Suprapubic skin (tissue), 4 donors: ENCODE measurements at regions not wholly inside any gene's neighbourhood (a gene's known extent, or its start where the extent isn't known, plus 50 kb on each side); places are given as distances from the start of the nearest gene placed in this dataset.

Source experiments
- DNase-seq, 2 donors: peaks; one replicate each; pipeline ENCODE4 v3.0.0-alpha.2; 2019; ENCODE audit warnings: low spot score in 2 of 2
- H3K27ac ChIP-seq: fragments of 200-600 bp; sonication (generic); one replicate; pipeline ENCODE4 v1.5.1; 2019
- H3K27me3 ChIP-seq: fragments of 200-600 bp; sonication (generic); one replicate; pipeline ENCODE4 v1.5.1; 2019
- H3K36me3 ChIP-seq: fragments of 200-600 bp; sonication (generic); one replicate; pipeline ENCODE4 v1.5.1; 2019
- H3K4me1 ChIP-seq: fragments of 200-600 bp; sonication (generic); one replicate; pipeline ENCODE4 v1.5.1; 2019
- H3K4me3 ChIP-seq: fragments of 200-600 bp; sonication (generic); one replicate; pipeline ENCODE4 v1.5.1; 2019; ENCODE audit warnings: mild to moderate bottlenecking
- H3K9me3 ChIP-seq: fragments of 200-600 bp; sonication (generic); one replicate; pipeline ENCODE4 v1.5.1; 2019
- CTCF ChIP-seq, 2 donors: fragments of 200-600 bp in 1 of 2; fragments of 450-650 bp in 1 of 2; sonication (generic) in 1 of 2; IDR thresholded peaks; one replicate each; pipeline ENCODE4 v1.5.1; 2016 to 2019; ENCODE audit warnings: antibody characterized with exemption in 2 of 2, mild to moderate bottlenecking in 1 of 2, moderate library complexity in 1 of 2
- EP300 ChIP-seq: sonication (generic); formaldehyde crosslinking; IDR thresholded peaks from one replicate; pipeline ENCODE4 v1.6.1; 2017; ENCODE audit warnings: antibody characterized with exemption
- POLR2A ChIP-seq, 2 donors: fragments of 450-650 bp; IDR thresholded peaks; one replicate each; pipeline ENCODE4 v1.6.1; 2017; ENCODE audit warnings: antibody characterized with exemption in 2 of 2, mild to moderate bottlenecking in 2 of 2, moderate library complexity in 2 of 2
- POLR2AphosphoS5 ChIP-seq, 3 donors: sonication (generic); formaldehyde crosslinking; IDR thresholded peaks; one replicate each; pipeline ENCODE4 v1.6.1; 2017; ENCODE audit warnings: antibody characterized with exemption in 3 of 3
- WGBS: methylation state at CpG from one replicate; pipeline ENCODE4 v1.1.5; 2018; 5-methylcytosine and 5-hydroxymethylcytosine counted together

- Histone ChIP-seq H3K27me3 (peaks cover 3% of the 10 kb centered on the region), H3K4me3 (no peak overlapping the region), H3K4me1 (no peaks in the 10 kb centered on the region), H3K9me3 (no peaks in the 10 kb centered on the region), H3K27ac (no peak overlapping the region), H3K36me3 (no peaks in the 10 kb centered on the region)
- DNase-seq = no peak
- WGBS = 91% methylated on average over 1 of the region's 1 CpG
- TF ChIP-seq EP300 (no peak), CTCF (IDR thresholded peaks at IDR 0.05) (no peak), POLR2A (IDR thresholded peaks at IDR 0.05) (no peak), POLR2AphosphoS5 (IDR thresholded peaks at IDR 0.05) (no peak)
Measured at GRCh38 chr3:43874290-43874689, 183.6 kb downstream of the ABHD5 start.

- H3K4me1 ChIP-seq = no peaks in the 10 kb centered on the region
- 100% methylated on average over 1 of the region's 1 CpG for WGBS
- TF ChIP-seq CTCF (IDR thresholded peaks at IDR 0.05) (no peak), POLR2AphosphoS5 (IDR thresholded peaks at IDR 0.05) (no peak), EP300 (no peak), POLR2A (IDR thresholded peaks at IDR 0.05) (no peak)
- peaks cover 3% of the 10 kb centered on the region for H3K27me3 ChIP-seq
- H3K4me3 ChIP-seq = no peak overlapping the region
- no peak overlapping the region for H3K27ac ChIP-seq
- H3K9me3 ChIP-seq = no peaks in the 10 kb centered on the region
- no peak for DNase-seq
- H3K36me3 ChIP-seq = no peaks in the 10 kb centered on the region
Measured at GRCh38 chr3:43874731-43875130, 184.0 kb downstream of the ABHD5 start.

- Histone ChIP-seq H3K36me3 (no peaks in the 10 kb centered on the region), H3K9me3 (no peaks in the 10 kb centered on the region), H3K4me3 (no peak overlapping the region), H3K27me3 (peaks cover 3% of the 10 kb centered on the region), H3K27ac (no peak overlapping the region), H3K4me1 (no peaks in the 10 kb centered on the region)
- 86% methylated on average over 2 of the region's 2 CpGs for WGBS
- TF ChIP-seq CTCF (IDR thresholded peaks at IDR 0.05) = no peak
- no peak for TF ChIP-seq EP300
- no peak for TF ChIP-seq POLR2AphosphoS5 (IDR thresholded peaks at IDR 0.05)
- no peak for TF ChIP-seq POLR2A (IDR thresholded peaks at IDR 0.05)
- no peak for DNase-seq
Measured at GRCh38 chr3:43876648-43877047, 185.9 kb downstream of the ABHD5 start.

- H3K27ac ChIP-seq = no peak overlapping the region
- TF ChIP-seq POLR2AphosphoS5 (IDR thresholded peaks at IDR 0.05) = no peak
- no peak for TF ChIP-seq EP300
- TF ChIP-seq CTCF (IDR thresholded peaks at IDR 0.05) = no peak
- no peak for TF ChIP-seq POLR2A (IDR thresholded peaks at IDR 0.05)
- H3K36me3 ChIP-seq = no peaks in the 10 kb centered on the region
- 45% methylated on average over 4 of the region's 4 CpGs for WGBS
- H3K4me3 ChIP-seq = no peak overlapping the region
- no peaks in the 10 kb centered on the region for H3K9me3 ChIP-seq
- peaks cover 4% of the 10 kb centered on the region for H3K4me1 ChIP-seq
- H3K27me3 ChIP-seq = no peaks in the 10 kb centered on the region
- no peak for DNase-seq
Measured at GRCh38 chr3:43879166-43879565, 188.4 kb downstream of the ABHD5 start.

- TF ChIP-seq POLR2A (IDR thresholded peaks at IDR 0.05) = no peak
- TF ChIP-seq EP300 = no peak
- no peak for TF ChIP-seq CTCF (IDR thresholded peaks at IDR 0.05)
- no peak for TF ChIP-seq POLR2AphosphoS5 (IDR thresholded peaks at IDR 0.05)
- Histone ChIP-seq H3K36me3 (no peaks in the 10 kb centered on the region), H3K4me3 (no peak overlapping the region), H3K27ac (no peak overlapping the region), H3K9me3 (no peaks in the 10 kb centered on the region), H3K4me1 (peaks cover 4% of the 10 kb centered on the region), H3K27me3 (no peaks in the 10 kb centered on the region)
- WGBS = 90% methylated on average over 11 of the region's 11 CpGs
- no peak for DNase-seq
Measured at GRCh38 chr3:43882976-43883680, 192.4 kb downstream of the ABHD5 start.
